H1 (cell line): ENCODE measurements at regions not wholly inside any gene's neighbourhood (a gene's known extent, or its start where the extent isn't known, plus 50 kb on each side); places are given as distances from the start of the nearest gene placed in this dataset.

Source experiments
- CTCF ChIA-PET: fragments of 300-600 bp; sonication (Branson Sonifier 250); formaldehyde crosslinking; loops from one replicate; lab custom pipeline; 2021; ENCODE audit not compliant: partially characterized antibody; lab: Charles Lee
- POLR2A ChIA-PET: fragments of 300-600 bp; sonication (Branson Sonifier 250); formaldehyde crosslinking; loops from one replicate; lab custom pipeline; 2021; ENCODE audit warnings: inconsistent platforms; ENCODE audit not compliant: partially characterized antibody; lab: Charles Lee
- DNase-seq, 2 experiments: peaks; one replicate each; pipeline versions ENCODE4 v3.0.0 to v3.0.0-alpha.2; 2010 to 2022; ENCODE audit warnings: low spot score in 2 of 2, low read depth in 1 of 2, mixed read lengths in 1 of 2
- FAIRE-seq: peaks from 2 replicates; lab custom pipeline; 2011; peaks lifted over from hg19 to GRCh38; lab: Jason Lieb, UNC
- H2AFZ ChIP-seq: 2 replicates; pipeline ENCODE4 v1.8.1; 2012; ENCODE audit warnings: low read length, inconsistent platforms
- H2AK5ac ChIP-seq: 2 replicates; pipeline ENCODE4 v1.6.1; 2013; ENCODE audit warnings: low read depth, low read length
- H2BK120ac ChIP-seq: replicated peaks from 2 replicates; pipeline ENCODE3; 2013; ENCODE audit warnings: low read depth, low read length, inconsistent platforms
- H2BK12ac ChIP-seq: 2 replicates; pipeline ENCODE4 v1.6.1; 2013; ENCODE audit warnings: low read depth, low read length
- H2BK15ac ChIP-seq: 2 replicates; pipeline ENCODE4 v1.6.1; 2013; ENCODE audit warnings: low read length
- H2BK20ac ChIP-seq: 2 replicates; pipeline ENCODE4 v1.6.1; 2013; ENCODE audit warnings: low read length
- H2BK5ac ChIP-seq: 2 replicates; pipeline ENCODE4 v1.6.1; 2013; ENCODE audit warnings: low read depth, low read length
- H3K14ac ChIP-seq: 2 replicates; pipeline ENCODE4 v1.6.1; 2013; ENCODE audit warnings: inconsistent platforms; ENCODE audit not compliant: insufficient read length
- H3K18ac ChIP-seq: 2 replicates; pipeline ENCODE4 v1.6.1; 2013; ENCODE audit warnings: low read length; ENCODE audit errors: extremely low read depth
- H3K23ac ChIP-seq: 2 replicates; pipeline ENCODE4 v1.6.1; 2013; ENCODE audit warnings: inconsistent platforms; ENCODE audit not compliant: insufficient read length
- H3K23me2 ChIP-seq: 2 replicates; pipeline ENCODE4 v1.6.1; 2013; ENCODE audit warnings: low read depth, low read length
- H3K27ac ChIP-seq: 2 replicates; pipeline ENCODE4 v1.6.1; 2011; ENCODE audit warnings: low read depth, low read length, inconsistent platforms
- H3K27me3 ChIP-seq, 4 experiments: replicated peaks in 1 of 4; 1 replicate in 1 of 4; 2 replicates in 3 of 4; pipeline versions ENCODE4 v1.6.1 to v1.8.1; 2011 to 2013; ENCODE audit warnings: low read length in 3 of 4, mild to moderate bottlenecking in 3 of 4, inconsistent platforms in 2 of 4, mixed read lengths in 2 of 4, moderate library complexity in 1 of 4; ENCODE audit not compliant: control insufficient read depth in 3 of 4, insufficient read depth in 3 of 4; ENCODE audit errors: extremely low read depth in 1 of 4
- H3K36me3 ChIP-seq, 4 experiments: 2 replicates each; pipeline versions ENCODE4 v1.6.1 to v1.8.1; 2011 to 2013; ENCODE audit warnings: mild to moderate bottlenecking in 4 of 4, low read length in 3 of 4, moderate library complexity in 2 of 4, control low read depth in 1 of 4, inconsistent platforms in 1 of 4; ENCODE audit not compliant: insufficient read depth in 4 of 4, control insufficient read depth in 2 of 4
- H3K4ac ChIP-seq: replicated peaks from 2 replicates; pipeline ENCODE3; 2013; ENCODE audit warnings: low read length, low read depth, mixed read lengths, inconsistent platforms; ENCODE audit not compliant: insufficient read length
- H3K4me1 ChIP-seq, 4 experiments: replicated peaks in 1 of 4; 1 replicate in 1 of 4; 2 replicates in 3 of 4; pipeline versions ENCODE4 v1.6.1 to v1.8.1; 2011 to 2013; ENCODE audit warnings: low read length in 3 of 4, inconsistent platforms in 2 of 4, mixed read lengths in 1 of 4; ENCODE audit not compliant: insufficient read depth in 4 of 4, control insufficient read depth in 3 of 4
- H3K4me2 ChIP-seq, 2 experiments: 2 replicates each; pipeline versions ENCODE4 v1.6.1 to v1.8.1; 2011 to 2013; ENCODE audit warnings: low read depth in 2 of 2, low read length in 2 of 2, control low read depth in 1 of 2, inconsistent platforms in 1 of 2, mild to moderate bottlenecking in 1 of 2; ENCODE audit not compliant: insufficient read depth in 1 of 2
- H3K4me3 ChIP-seq, 4 experiments: fragments of 200-600, 300-600 bp in 1 of 4; sonication (generic), shearing (Covaris generic), sonication (Bioruptor Twin) in 1 of 4; 2 replicates each; pipeline versions ENCODE4 v1.5.1 to v1.8.1; 2011 to 2016; ENCODE audit warnings: low read length in 4 of 4, low read depth in 3 of 4, control low read depth in 2 of 4, inconsistent platforms in 2 of 4, mild to moderate bottlenecking in 2 of 4, mixed read lengths in 1 of 4, moderate library complexity in 1 of 4; ENCODE audit not compliant: insufficient read depth in 2 of 4; ENCODE audit errors: extremely low read depth in 1 of 4
- H3K56ac ChIP-seq: replicated peaks from 2 replicates; pipeline ENCODE3; 2013; ENCODE audit warnings: low read depth, mild to moderate bottlenecking, mixed read lengths, low read length, inconsistent platforms; ENCODE audit not compliant: insufficient read length
- H3K79me1 ChIP-seq: 2 replicates; pipeline ENCODE4 v1.6.1; 2013; ENCODE audit warnings: low read depth, low read length, control low read depth
- H3K79me2 ChIP-seq, 2 experiments: 2 replicates each; pipeline versions ENCODE4 v1.6.1 to v1.8.1; 2012 to 2013; ENCODE audit warnings: low read length in 2 of 2, mild to moderate bottlenecking in 2 of 2, inconsistent platforms in 1 of 2; ENCODE audit not compliant: insufficient read depth in 2 of 2, control insufficient read depth in 1 of 2
- H3K9ac ChIP-seq, 4 experiments: replicated peaks in 1 of 4; 1 replicate in 1 of 4; 2 replicates in 3 of 4; pipeline versions ENCODE4 v1.6.1 to v1.8.1; 2011 to 2013; ENCODE audit warnings: low read depth in 3 of 4, low read length in 3 of 4, control low read depth in 2 of 4, mild to moderate bottlenecking in 2 of 4, moderate library complexity in 2 of 4, inconsistent platforms in 1 of 4; ENCODE audit errors: extremely low read depth in 1 of 4
- H3K9me3 ChIP-seq, 2 experiments: 2 replicates each; pipeline versions ENCODE4 v1.6.1 to v1.8.1; 2012 to 2013; ENCODE audit warnings: mild to moderate bottlenecking in 2 of 2, moderate library complexity in 2 of 2, control low read depth in 1 of 2, inconsistent platforms in 1 of 2, low read depth in 1 of 2, low read length in 1 of 2, mixed read lengths in 1 of 2; ENCODE audit not compliant: insufficient read depth in 2 of 2
- H4K20me1 ChIP-seq, 2 experiments: replicated peaks in 1 of 2; 2 replicates each; pipeline versions ENCODE3 to v1.8.1; 2011 to 2013; ENCODE audit warnings: inconsistent platforms in 2 of 2, low read length in 2 of 2, mild to moderate bottlenecking in 1 of 2; ENCODE audit not compliant: insufficient read depth in 2 of 2, control insufficient read depth in 1 of 2
- H4K5ac ChIP-seq: 2 replicates; pipeline ENCODE4 v1.6.1; 2013; ENCODE audit warnings: low read length, low read depth, mixed read lengths, inconsistent platforms; ENCODE audit not compliant: insufficient read length
- H4K8ac ChIP-seq: 2 replicates; pipeline ENCODE4 v1.8.0; 2013; ENCODE audit warnings: mild to moderate bottlenecking, moderate library complexity, low read length, inconsistent platforms; ENCODE audit not compliant: insufficient read depth; ENCODE audit errors: extremely low read depth
- H4K91ac ChIP-seq: replicated peaks from 2 replicates; pipeline ENCODE3; 2013; ENCODE audit warnings: low read length, mixed read lengths, inconsistent platforms; ENCODE audit not compliant: insufficient read length
- ZNF274 ChIP-seq: IDR thresholded peaks from 2 replicates; pipeline ENCODE4 v1.7.0; 2012; ENCODE audit warnings: low read length, borderline replicate concordance; ENCODE audit errors: extremely low read depth
- WGBS, 2 experiments: shearing (Covaris generic) in 1 of 2; methylation state at CpG; one replicate each; pipeline versions ENCODE4 v1.1.6 to v1.1.7; 2013 to 2015; ENCODE audit warnings: low lambda C conversion rate in 2 of 2, mixed read lengths in 2 of 2, inconsistent platforms in 1 of 2, low coverage in 1 of 2, missing lambda C conversion rate in 1 of 2; ENCODE audit not compliant: insufficient replicate concordance in 2 of 2, insufficient coverage in 1 of 2, insufficient read length in 1 of 2; ENCODE audit errors: extremely low coverage in 1 of 2, missing lambda C conversion rate in 1 of 2; 5-methylcytosine and 5-hydroxymethylcytosine counted together

DNA sequence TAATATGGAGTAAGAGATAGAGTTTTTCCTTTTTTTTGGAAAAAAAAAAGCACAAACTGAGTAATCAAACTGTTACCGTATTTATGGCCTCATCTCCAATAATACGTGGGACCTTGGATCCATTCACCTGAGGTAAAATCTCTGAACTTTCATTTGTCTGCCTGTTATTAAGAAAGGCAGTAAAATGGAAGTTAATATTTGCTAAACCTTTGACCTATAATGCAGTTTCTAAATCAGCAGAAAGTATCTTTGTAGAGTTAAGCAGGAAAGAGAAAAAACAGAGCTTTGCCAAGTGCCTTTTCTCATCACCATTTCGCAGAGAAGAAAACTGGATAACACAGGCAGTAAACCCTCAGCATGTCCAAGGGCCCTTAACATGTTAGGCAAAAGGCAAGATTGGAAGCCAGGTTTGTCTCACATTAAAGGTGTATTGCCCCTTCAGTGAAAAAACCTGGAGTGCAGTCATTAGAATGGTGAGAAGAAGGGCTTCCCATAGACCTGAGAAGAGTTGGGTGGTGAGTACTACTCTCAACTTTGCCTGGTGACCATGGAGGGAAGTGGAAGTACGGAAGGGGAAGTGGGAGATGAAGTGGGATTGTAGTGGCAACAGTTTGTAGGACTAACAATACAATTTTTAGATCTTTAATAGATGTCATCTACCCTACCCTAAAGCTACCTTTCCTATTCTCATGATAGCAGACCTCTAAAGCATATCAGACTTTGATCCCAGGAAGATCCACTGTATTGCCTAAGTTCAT is 65.4 kb upstream of the GRAMD2B start:
- Histone ChIP-seq H4K20me1 (no peaks in the 10 kb centered on the region), H3K23ac (no peak overlapping the region), H3K27me3 (no peaks in the 10 kb centered on the region), H3K18ac (no peak overlapping the region), H3K9me3 (no peaks in the 10 kb centered on the region), H3K79me1 (no peaks in the 10 kb centered on the region), H3K4me3 (no peak overlapping the region), H3K9ac (no peak overlapping the region), H3K23me2 (no peaks in the 10 kb centered on the region), H3K4ac (no peak overlapping the region), H2AFZ (no peak overlapping the region), H3K36me3 (no peaks in the 10 kb centered on the region; a peak in 1 of 8 replicates), H2BK20ac (no peak overlapping the region), H2AK5ac (no peak overlapping the region), H3K4me1 (no peaks in the 10 kb centered on the region), H2BK12ac (no peak overlapping the region), H4K5ac (no peak overlapping the region), H3K4me2 (no peak overlapping the region), H3K56ac (no peak overlapping the region), H2BK15ac (no peak overlapping the region), H2BK120ac (no peak overlapping the region), H4K91ac (no peak overlapping the region), H3K14ac (no peak overlapping the region), H3K27ac (no peak overlapping the region), H4K8ac (no peak overlapping the region), H2BK5ac (no peak overlapping the region), H3K79me2 (no peaks in the 10 kb centered on the region)
- no peak for DNase-seq
- no peak for FAIRE-seq
- POLR2A ChIA-PET, result interaction anchor here (1.1 to 1.9 kb wide), 2 partner anchors 11 to 65 kb away, joined by 3 to 5 read pairs; partner anchors contain the start of gene GRAMD2B
- no peak for TF ChIP-seq ZNF274
- CTCF ChIA-PET, result interaction anchor here (0.6 to 12.9 kb wide), 17 partner anchors 7 to 480 kb away, joined by 3 to 125 read pairs (median 4); partner anchors contain the start of gene GRAMD2B
- WGBS, 2 experiments, result 95% methylated on average over 4 of the region's 4 CpGs; no CpG with 5 or more reads in 1 of the 2 experiments
